ENCODE measurements at regions not wholly inside any gene's neighbourhood (a gene's known extent, or its start where the extent isn't known, plus 50 kb on each side); places are given as distances from the start of the nearest gene placed in this dataset.

DNA sequence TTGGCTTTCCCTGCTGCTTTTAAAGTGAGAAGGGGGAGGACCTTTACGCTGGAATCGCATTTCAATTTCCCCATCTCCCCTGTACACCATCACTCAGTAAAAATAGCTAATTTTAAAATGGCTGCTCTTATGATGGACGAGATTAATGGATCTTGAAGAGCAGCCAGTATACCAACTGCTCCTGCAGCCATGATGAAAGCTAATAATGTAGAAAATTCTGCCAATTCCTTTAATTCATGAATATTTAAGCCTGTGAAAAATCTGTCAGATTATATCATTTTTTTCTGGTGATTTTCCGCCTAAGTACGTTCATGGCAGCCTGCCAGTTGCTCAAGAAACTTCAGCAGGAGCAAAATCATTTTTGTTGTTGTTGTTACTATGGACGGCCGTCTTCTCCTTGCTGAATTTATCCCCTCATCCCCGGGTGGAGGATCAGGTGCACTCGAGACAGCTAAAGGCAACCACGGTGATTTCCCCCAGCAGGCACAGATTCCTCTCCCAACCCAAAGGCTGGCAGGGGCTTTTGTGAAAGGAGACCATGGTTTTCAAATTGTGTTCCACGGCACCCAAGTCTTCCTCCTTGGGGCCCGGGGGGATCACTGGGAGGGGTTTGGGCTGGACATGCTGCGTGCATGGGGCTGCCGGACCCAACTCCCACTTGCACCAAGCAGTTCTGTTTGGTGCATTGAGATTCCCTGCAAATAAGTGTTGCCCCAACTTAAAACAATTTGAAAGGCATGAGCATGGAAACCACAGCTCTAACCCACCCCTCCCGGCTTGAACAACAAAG, 289.6 kb downstream of the UACA start:
- no peak for DNase-seq (ENCODE audit: low spot score)

DNA sequence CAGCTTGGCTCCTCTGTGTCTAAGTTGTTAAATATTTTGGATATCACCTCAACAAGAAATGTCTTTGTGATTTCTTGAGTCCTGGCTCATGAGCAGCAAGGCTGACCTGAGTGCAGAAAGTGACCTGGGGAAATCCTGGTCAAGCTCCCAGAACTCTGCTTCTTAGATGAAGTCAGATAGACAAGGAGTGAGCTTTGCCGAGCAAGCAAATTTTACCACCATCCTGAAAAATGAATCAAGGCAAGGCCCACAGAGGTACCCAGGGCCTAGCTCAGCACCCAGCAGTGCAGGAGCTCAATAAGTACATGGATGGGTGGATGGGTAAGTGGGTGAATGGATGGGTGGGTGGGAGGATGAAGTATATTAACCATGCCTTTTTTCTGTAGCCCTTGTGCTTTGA, 291.8 kb downstream of the UACA start:
- no peak for DNase-seq (ENCODE audit: low spot score)

DNA sequence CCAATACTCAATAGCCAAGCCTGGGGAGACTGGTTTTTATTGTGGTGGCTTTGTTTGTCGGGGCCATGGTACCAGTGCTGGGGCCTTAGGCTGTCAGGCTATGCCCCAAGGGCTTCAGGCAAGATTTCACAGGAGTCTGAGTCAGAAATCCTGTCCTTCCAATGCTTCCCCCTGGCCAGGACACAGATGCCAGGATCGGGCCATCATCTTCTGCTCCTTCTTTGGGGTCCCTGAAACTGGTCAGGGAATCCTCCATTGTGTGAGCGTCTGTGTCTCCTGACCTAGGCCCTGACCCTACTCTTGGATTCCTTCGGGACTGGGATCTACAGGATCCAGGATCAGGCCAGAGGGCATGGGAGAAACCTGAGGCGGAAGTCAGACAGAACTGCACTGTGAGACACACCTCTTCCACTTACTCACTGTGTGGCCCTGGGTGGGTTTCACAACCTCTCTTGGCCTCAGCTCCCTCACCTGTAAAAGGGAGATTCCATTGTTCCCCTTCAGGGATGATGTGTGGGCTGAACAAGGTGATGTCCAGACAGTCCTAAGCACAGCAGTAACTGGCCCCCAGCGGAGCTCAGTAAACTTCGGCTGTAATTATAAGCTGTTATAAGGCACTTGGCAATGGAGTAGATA, 292.7 kb downstream of the UACA start:
- DNase-seq (ENCODE audit: low spot score), result no peak

DNA sequence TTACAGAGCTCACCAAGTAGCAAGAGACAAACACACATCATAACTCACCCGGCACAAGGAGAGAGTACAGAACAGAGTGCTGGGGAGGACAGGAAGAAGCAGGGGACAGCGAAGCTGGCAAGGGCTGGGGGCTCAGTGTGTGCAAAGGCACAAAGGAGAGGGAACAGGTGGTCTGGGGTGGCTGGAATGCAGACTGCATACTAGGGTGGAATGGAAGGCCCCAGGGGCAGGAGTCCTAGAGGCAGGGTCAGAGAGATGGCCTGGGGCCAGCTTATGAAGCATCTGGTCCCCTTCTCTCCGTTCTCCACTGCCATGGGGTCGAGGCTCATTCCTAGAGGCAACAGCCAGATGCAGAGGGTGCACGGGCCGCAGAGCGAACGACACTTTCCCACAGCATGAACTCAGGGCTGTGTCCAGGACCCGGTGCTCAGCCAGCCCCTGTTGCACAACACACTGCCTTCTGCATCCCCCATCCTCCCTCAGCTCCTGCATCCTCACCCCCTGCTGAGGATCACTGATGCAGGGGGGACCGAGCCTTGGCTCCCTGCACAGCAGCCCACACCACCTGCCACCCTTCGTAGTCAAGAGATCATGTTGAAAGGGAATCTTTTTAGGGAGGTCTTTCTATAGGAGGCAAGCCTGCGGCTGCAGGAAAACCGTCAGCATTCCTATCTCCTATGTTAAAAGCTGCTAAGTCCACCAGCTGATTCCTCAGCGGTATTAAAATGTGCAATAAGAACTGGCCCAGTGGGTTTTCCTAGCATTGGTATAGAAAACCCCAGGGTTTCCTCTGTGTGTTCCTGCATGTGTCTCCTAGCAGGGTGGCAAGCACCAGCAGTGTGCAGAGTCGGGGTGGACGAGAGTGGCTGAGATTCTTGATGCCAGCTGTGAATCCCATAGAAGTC, 293.5 kb downstream of the UACA start:
- no peak for DNase-seq (ENCODE audit: low spot score)

DNA sequence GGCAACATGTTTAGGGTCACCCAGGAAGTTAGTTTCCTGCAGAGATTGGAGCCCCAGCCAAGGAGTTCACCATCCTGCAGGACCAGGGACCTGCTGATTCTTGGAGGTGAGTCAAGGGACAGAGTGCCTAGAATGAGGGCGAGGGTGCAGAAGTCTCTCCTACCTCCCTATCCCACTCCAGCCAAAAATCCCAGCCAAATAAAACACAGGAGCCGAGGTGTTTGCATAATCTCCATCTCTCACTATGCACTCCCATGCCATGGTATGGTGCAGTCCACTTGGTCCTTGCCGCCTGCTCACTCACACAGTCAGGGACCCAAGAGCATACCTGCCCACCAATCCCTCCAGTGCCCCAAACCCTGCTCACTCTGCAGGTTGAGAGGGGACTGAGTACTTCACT, 294.2 kb downstream of the UACA start:
- DNase-seq (ENCODE audit: low spot score), result no peak

DNA sequence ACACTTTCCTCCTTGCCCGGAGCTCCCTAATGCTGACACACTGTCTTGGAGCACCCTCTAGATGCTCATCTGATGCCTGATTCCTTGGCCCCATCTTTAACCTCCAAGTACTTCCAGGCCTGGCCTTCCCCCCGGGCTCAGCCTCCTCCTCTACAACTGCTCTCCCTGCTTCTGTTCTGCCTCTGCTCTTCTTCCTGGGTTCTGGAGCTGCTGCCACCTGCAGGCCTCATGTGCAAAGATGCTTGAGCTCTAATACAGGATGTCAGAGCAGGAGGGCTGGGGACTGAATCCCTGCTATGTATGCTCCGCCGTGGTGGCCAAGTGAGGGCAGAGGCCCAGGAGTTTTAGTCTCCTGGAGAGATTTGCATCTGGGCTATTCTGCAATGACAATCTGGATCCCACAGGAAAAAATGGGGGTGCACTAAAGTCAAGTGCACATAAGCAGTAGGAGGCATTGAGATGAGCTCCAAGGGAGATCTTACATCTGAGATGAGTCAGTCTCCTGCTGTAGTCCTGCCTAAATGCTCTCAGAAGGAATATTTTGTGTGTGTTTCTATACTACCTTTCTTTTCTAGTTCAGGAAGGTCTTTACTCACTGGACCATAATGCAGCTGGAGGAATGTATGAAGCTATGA, 296.3 kb downstream of the UACA start:
- DNase-seq (ENCODE audit: low spot score), result peak; percentile 43

DNA sequence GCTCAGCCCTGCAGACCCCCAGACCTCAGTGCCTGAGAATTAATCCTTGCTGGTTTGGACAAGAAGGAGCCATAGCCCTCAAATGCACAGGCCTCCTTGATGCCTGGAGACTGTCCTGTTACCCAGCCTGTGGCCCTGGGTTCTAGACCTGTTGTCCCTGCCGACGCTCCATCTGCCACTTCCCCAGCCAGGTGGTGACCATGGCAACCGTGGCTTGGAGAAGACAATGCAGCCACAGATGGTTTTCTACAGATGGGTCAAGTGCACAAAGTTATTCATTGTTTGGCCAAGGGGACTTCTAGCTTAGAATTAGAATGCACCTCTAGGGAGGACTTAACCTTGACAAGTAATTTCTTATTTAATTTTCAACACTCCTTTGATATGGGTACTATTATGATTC, 297.1 kb downstream of the UACA start:
- DNase-seq (ENCODE audit: low spot score), result no peak

DNA sequence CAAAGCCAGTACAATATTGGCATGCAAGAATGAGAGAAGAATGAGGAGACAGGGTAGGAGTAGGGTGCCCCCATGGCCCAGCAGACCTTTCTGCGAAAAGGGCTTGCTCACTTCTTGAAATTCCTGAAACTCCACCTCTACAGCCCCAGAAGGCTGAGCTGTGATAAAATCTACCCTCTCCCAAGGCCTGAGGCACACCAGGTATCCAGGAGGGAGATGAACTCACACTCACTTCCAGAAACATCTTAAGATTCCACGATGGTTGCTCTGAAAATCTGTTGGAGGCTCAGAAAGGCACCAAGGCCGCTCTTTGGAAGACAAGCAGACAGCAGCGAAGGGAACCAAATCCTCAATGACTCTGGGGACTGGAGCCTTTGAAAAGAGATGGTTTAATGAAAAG, 297.5 kb downstream of the UACA start:
- no peak for DNase-seq (ENCODE audit: low spot score)

DNA sequence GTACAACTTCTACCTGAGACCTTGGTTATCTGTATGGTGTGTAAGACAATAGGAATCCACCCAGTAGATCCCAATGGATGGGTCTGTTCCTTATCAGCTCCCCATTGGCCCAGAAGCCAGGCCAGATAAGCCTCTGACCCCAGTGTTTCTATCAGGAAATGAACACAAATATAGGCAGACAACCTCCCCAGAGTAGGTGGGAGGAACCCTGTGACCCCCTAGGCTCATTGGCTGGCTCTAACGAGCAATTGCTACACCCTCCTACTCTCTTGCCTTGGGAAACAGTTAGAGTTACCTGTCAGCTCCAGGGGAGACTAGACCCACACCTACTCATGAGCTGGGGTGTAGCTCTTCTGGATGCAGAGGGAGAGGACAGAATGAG, 299.9 kb downstream of the UACA start:
- no peak for DNase-seq (ENCODE audit: low spot score)

DNA sequence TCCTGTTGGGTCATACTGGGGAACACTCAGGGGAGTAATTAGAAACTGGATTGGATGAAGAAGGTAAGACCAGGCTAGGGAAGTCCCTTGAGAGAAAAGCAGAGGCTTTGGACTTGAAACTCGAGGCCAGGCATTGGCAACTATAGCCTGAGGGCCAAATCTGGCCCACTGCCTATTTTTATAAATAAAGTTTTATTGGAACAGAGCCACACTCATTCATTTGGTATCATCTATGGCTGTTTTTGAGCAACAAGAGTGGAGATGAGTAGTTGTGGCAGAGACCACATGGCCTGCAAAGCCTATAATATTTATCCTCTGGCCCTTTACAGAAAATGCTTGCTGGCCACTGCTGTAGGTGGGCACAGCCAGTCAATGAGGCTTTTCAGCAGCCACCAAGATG, 301.4 kb downstream of the UACA start:
- no peak for DNase-seq (ENCODE audit: low spot score)

DNA sequence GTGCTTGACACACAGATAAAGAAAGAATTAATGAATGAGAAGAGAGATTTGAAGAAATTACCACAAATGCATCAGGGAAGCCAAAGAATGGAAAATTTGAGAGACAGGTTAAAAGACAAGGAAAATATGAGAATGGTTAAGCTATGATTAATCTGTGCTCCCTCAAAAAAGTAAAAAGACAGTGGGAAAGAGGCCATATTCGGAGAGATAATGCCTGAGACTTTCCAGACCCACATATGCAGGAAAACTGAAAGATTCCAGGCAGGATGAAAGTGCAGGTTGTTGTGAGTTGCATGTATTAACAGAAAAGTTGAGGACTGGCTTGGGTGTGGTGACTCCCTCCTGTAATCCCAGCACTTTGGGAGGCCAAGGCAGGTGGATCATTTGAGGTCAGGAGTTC, 302.3 kb downstream of the UACA start:
- DNase-seq (ENCODE audit: low spot score), result no peak

DNA sequence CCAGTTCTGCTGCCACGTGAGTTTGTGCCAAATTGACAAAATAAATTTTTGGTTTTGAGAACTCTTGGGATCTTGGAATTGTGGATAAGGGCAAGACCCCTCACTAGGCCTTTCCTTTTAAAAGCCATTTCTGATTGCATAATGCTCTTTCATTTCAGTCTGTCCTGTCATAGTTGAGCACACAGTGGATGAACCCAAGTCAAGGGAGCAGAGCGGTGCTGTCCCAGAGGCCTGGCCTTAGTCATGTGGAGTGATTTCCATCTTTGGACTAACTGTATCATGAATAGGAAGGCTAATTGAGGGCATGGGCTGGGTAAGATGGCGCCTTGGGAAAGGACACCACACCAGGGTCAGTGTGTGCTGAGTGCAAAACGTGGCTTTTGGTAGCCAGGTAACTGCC, 304.0 kb downstream of the UACA start:
- DNase-seq (ENCODE audit: low spot score), result no peak

DNA sequence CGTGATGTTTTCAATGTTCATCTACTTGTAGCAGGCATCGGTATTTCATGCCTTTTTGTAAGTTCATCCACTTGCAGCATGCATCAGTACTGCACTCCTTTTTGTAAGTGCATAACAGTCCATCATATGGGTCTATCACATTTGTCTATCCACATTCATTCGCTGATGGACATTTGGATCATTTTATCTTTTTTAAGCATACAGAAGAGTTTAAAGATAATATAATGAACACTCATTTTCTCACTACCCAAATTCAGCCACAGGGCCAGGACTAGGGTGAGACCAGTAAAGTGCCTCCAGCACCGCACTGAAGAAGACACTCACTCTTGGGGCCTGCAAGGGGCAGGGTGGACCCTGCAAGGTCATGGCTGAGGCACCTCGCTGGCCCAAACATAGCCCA, 309.6 kb downstream of the UACA start:
- no peak for DNase-seq (ENCODE audit: low spot score)

DNA sequence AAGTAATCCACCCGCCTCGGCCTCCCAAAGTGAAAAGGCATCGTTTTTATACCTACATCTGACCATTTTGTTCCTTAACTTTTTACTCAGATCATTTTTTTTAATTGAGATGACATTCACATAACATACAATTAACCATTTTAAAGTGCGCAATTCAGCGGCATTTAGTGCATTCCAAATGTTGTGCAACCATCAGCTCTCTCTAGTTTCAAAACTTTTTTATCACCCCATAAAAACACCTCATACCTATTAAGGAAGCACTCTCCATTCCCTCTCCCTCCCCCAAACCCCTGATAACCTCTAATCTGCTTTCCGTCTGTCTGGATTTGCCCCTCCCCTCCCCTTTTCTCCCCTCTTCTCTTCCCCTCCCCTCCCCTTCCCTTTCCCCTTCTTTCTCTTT, 310.1 kb downstream of the UACA start:
- no peak for DNase-seq (ENCODE audit: low spot score)

DNA sequence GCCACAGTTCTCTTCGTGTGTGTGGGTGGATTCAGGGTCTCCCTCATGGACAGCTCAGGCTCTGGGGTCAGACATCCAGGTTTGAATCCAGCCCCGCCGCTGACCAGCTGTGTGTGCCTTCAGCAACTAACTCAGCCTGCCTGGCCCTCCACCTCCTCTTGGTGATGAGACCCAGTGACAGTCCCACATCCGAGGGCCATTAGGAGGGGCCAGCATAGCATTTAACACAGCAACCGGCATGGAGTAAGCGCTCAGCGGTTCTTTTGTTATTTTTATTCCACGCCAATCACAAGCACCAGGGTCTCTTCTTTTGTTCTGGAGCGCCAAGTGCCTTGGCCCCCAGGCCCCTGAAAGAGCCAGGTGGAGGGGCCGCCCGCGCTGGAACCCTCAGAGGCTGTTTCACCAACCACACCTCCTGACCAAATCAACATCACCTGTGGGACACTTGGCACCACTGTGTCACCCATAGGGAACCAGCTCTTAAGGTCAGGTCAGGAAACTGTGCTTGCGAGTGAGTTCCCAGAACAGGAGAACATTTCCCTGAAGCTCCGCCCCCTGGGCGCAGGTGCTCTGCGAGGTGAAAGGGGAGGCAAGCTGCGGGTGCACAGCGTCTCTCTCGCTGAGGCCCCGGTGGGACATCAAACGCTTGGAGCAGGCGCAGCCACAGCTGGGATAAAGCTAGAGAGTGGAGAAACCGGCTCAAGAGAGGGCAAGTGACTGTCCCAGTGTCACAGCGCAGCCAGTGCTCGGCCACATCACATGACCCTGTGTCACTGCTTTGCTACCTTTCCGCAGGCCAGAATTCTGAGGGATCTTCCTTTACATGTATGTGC, 311.3 kb downstream of the UACA start:
- DNase-seq (ENCODE audit: low spot score), result peak; percentile 49

DNA sequence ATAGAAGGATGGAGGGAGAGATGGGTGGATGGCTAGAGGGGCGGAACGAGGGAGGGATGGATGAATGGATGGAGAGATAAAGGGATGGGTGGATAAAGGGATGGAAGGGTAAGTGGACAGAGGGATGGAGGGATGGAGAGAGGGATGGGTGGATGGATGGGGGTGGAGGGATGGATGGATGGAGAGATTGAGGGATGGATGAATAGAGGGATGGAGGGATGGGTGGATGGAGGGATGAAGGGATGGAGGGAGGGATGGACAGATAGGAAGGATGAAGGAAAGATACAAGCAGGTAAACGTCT, 313.3 kb downstream of the UACA start:
- DNase-seq (ENCODE audit: low spot score), result no peak

DNA sequence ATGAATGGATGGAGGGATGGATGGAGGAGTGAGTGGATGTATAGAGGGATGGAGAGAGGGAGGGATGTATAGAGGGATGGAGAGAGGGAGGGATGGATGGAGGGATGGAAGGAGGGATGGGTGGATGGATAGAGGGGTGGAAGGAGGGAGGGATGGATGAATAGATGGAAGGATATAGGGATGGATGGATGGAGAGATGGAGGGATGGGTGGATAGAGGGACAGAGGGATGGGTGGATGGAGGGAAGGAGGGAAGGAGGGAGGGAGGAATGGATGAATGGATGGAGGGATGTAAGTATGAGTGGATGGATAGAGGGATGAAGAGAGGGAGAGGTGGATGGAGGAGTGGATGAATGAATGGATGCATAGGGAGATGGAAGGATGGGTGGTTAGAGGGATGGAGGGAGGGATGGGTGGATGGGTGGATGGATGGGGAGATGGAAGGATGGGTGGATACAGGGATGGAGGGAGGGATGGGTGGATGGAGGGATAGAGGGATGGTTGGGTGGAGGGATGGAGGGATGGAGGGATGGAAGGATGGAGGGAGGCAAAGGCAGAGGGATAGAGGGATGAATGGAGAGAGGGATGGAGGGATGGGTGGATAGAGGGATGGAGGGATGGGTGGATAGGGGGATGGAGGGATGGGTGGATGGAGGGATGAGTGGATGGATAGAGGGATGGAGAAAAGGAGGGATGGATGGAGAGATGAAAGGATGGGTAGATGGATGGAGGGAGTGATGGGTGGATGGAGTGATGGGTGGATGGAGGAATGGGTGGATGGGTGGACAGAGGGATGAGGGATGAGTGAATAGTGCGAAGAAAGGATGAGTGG, 313.8 kb downstream of the UACA start:
- DNase-seq (ENCODE audit: low spot score), result no peak

DNA sequence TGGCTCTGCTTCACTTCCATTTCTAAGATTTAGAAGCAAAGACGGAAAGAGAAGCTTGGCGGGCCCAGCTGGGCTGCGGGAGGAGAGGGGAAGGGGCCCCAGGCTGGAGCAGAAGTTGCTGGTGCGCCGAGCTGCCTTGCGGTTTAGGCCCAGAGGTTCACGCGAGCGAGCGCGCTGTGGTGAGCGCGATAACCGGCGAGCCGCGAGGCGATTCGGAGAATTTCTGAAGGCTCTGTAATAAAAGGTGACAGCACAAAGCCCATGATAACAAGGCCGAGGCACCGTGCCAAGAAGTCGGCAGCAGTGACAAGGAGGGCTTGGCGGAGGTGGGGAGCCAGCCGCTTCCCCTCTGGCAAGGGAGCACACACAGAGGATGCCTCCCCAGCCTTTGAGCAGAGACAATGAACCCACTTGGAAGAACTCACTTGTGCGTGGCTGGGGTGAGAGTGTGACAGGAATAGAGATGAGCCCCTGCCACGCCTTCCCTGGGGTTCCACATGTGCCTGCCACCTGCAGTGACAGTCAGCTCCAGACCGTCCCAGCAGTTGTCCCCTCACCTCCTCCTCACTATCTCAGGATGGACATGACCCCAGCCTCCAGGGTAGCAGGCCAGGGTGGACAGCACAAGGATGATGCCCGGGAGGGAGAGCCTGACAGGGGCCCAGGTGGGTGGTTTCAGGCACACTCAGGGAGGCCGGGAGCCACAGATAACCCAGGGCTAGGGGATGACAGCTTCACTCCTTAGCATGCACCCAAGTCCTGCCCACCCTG, 315.2 kb downstream of the UACA start:
- DNase-seq (ENCODE audit: low spot score), result peak; percentile 58

DNA sequence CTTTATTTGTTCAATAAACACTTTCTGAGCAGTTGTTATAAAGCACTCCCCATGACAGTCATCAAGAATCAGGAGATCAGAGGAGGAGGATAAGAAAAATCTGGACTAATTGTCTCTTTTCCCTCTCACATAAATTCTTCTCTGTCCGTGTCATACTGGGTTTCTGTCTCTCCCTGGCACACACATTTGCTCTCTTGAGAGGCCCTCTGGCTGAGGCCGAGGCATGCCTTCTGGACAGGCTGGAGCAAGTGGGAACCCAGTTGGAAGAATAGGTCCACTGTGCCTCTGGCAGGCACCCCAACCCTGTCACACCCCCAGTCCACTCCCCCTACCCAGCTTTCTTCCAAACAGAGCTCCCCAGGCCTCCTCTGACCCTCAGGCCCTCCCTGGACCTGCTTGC, 315.8 kb downstream of the UACA start:
- no peak for DNase-seq (ENCODE audit: low spot score)

DNA sequence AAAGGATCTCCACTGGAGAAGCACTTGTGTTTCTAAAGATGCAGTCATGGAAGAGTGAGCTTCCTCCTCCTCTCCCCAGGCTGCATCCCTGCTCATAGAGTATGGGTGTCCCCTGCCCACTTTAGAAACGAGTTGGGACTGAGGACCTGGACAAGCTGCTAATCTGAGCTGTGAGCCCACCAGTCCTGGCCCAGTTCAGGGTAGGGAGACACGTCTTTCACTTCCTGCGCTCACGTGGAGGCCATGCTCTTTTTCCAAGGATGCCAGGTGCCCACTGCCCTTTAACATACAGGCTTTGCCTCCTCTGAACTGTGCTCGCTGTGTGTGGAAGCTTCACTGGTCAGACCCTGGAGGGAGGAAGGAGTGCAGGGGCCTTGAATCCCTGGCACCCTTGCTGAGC, 316.3 kb downstream of the UACA start:
- DNase-seq (ENCODE audit: low spot score), result no peak

Data from CD4-positive, alpha-beta T cell treated with Interleukin-15 for 4 hours (primary cell).